ENCODE measurements at regions not wholly inside any gene's neighbourhood (a gene's known extent, or its start where the extent isn't known, plus 50 kb on each side); places are given as distances from the start of the nearest gene placed in this dataset.

- no peak for DNase-seq (ENCODE audit: extremely low read depth, insufficient read length)
- H3K4me3 ChIP-seq (replicated peaks; ENCODE audit: low read depth, low read length) = no peak overlapping the region
- no peak for TF ChIP-seq CTCF (IDR thresholded peaks at IDR 0.05; ENCODE audit: insufficient read depth, low read length, poor library complexity, severe bottlenecking)
- H3K27me3 ChIP-seq (replicated peaks; ENCODE audit: control insufficient read depth, insufficient read depth, low read length) = no peaks in the 10 kb centered on the region
- H3K36me3 ChIP-seq (ENCODE audit: control insufficient read depth, insufficient read depth, low read length) = no peaks in the 10 kb centered on the region
Measured at GRCh38 chr6:150689900-150690590, 90.4 kb downstream of the PLEKHG1 start.

- Histone ChIP-seq H3K27me3 (replicated peaks; ENCODE audit: control insufficient read depth, insufficient read depth, low read length) (no peaks in the 10 kb centered on the region), H3K36me3 (ENCODE audit: control insufficient read depth, insufficient read depth, low read length) (no peaks in the 10 kb centered on the region), H3K4me3 (replicated peaks; ENCODE audit: low read depth, low read length) (no peak overlapping the region)
- DNase-seq (ENCODE audit: extremely low read depth, insufficient read length) = no peak
- TF ChIP-seq CTCF (IDR thresholded peaks at IDR 0.05; ENCODE audit: insufficient read depth, low read length, poor library complexity, severe bottlenecking) = no peak
Measured at GRCh38 chr6:150690681-150691080, 91.0 kb downstream of the PLEKHG1 start.

- no peaks in the 10 kb centered on the region for H3K27me3 ChIP-seq (replicated peaks; ENCODE audit: control insufficient read depth, insufficient read depth, low read length)
- DNase-seq (ENCODE audit: extremely low read depth, insufficient read length) = no peak
- H3K36me3 ChIP-seq (ENCODE audit: control insufficient read depth, insufficient read depth, low read length) = no peaks in the 10 kb centered on the region
- TF ChIP-seq CTCF (IDR thresholded peaks at IDR 0.05; ENCODE audit: insufficient read depth, low read length, poor library complexity, severe bottlenecking) = no peak
- H3K4me3 ChIP-seq (replicated peaks; ENCODE audit: low read depth, low read length) = no peak overlapping the region
Measured at GRCh38 chr6:150691463-150691862, 91.8 kb downstream of the PLEKHG1 start.

- H3K27me3 ChIP-seq (replicated peaks; ENCODE audit: control insufficient read depth, insufficient read depth, low read length) = no peaks in the 10 kb centered on the region
- H3K4me3 ChIP-seq (replicated peaks; ENCODE audit: low read depth, low read length) = no peak overlapping the region
- H3K36me3 ChIP-seq (ENCODE audit: control insufficient read depth, insufficient read depth, low read length) = no peaks in the 10 kb centered on the region
- DNase-seq (ENCODE audit: extremely low read depth, insufficient read length) = no peak
- TF ChIP-seq CTCF (IDR thresholded peaks at IDR 0.05; ENCODE audit: insufficient read depth, low read length, poor library complexity, severe bottlenecking) = no peak
Measured at GRCh38 chr6:150692604-150693003, 92.9 kb downstream of the PLEKHG1 start.

- TF ChIP-seq CTCF (IDR thresholded peaks at IDR 0.05; ENCODE audit: insufficient read depth, low read length, poor library complexity, severe bottlenecking) = no peak
- no peak overlapping the region for H3K4me3 ChIP-seq (replicated peaks; ENCODE audit: low read depth, low read length)
- no peaks in the 10 kb centered on the region for H3K36me3 ChIP-seq (ENCODE audit: control insufficient read depth, insufficient read depth, low read length)
- no peak for DNase-seq (ENCODE audit: extremely low read depth, insufficient read length)
- no peaks in the 10 kb centered on the region; the same call in 1 of the 2 replicates for H3K27me3 ChIP-seq (replicated peaks; ENCODE audit: control insufficient read depth, insufficient read depth, low read length)
Measured at GRCh38 chr6:150694889-150695288, 95.2 kb downstream of the PLEKHG1 start.

- DNase-seq (ENCODE audit: extremely low read depth, insufficient read length) = no peak
- no peak overlapping the region for H3K4me3 ChIP-seq (replicated peaks; ENCODE audit: low read depth, low read length)
- H3K27me3 ChIP-seq (replicated peaks; ENCODE audit: control insufficient read depth, insufficient read depth, low read length) = no peaks in the 10 kb centered on the region; the same call in 1 of the 2 replicates
- no peak for TF ChIP-seq CTCF (IDR thresholded peaks at IDR 0.05; ENCODE audit: insufficient read depth, low read length, poor library complexity, severe bottlenecking)
- no peaks in the 10 kb centered on the region for H3K36me3 ChIP-seq (ENCODE audit: control insufficient read depth, insufficient read depth, low read length)
Measured at GRCh38 chr6:150695652-150696051, 96.0 kb downstream of the PLEKHG1 start.
